ENCODE measurements at regions not wholly inside any gene's neighbourhood (a gene's known extent, or its start where the extent isn't known, plus 50 kb on each side); places are given as distances from the start of the nearest gene placed in this dataset.

- Histone ChIP-seq H3K9me3 (no peaks in the 10 kb centered on the region), H3K36me3 (ENCODE audit: low read depth, missing control alignments) (no peaks in the 10 kb centered on the region), H3K27ac (no peak overlapping the region), H3K4me3 (no peak overlapping the region), H3K4me1 (no peaks in the 10 kb centered on the region), H3K27me3 (no peaks in the 10 kb centered on the region)
- TF ChIP-seq, protein P1, sequence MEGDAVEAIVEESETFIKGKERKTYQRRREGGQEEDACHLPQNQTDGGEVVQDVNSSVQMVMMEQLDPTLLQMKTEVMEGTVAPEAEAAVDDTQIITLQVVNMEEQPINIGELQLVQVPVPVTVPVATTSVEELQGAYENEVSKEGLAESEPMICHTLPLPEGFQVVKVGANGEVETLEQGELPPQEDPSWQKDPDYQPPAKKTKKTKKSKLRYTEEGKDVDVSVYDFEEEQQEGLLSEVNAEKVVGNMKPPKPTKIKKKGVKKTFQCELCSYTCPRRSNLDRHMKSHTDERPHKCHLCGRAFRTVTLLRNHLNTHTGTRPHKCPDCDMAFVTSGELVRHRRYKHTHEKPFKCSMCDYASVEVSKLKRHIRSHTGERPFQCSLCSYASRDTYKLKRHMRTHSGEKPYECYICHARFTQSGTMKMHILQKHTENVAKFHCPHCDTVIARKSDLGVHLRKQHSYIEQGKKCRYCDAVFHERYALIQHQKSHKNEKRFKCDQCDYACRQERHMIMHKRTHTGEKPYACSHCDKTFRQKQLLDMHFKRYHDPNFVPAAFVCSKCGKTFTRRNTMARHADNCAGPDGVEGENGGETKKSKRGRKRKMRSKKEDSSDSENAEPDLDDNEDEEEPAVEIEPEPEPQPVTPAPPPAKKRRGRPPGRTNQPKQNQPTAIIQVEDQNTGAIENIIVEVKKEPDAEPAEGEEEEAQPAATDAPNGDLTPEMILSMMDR (IDR thresholded peaks at IDR 0.05) = no peak
- TF ChIP-seq POLR2A (IDR thresholded peaks at IDR 0.05) = no peak
- intact Hi-C loops (cut with DNase I; ENCODE audit: low total_unique reads) = no loop called here
- no peak for DNase-seq
- WGBS, 2 donors = 78 to 86% methylated on average over 8 of the region's 8 CpGs
Observed at GRCh38 chr3:83821506-83821905, 1137.3 kb upstream of the CADM2 start.

DNA sequence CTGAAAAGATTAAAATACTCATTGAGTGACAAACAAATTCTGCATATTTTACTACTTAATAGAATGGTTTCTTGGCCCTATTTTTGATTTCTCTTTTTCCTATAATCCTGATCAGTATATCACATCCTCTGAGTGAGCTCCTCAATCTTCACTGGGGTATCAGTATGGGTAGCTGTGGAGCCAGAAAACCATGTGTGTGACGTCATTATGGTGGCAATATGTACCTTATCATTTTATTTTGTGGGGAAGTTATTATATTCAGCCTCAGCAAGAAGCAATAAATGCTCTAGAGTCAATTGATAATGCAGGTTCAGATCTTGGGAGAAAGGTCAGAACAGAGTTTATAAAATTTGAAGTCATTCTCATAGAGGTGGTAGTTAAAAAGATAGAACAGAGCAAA, 1135.7 kb upstream of the CADM2 start:
- Histone ChIP-seq H3K4me1 (no peaks in the 10 kb centered on the region), H3K27ac (no peak overlapping the region), H3K36me3 (ENCODE audit: low read depth, missing control alignments) (no peaks in the 10 kb centered on the region), H3K9me3 (no peaks in the 10 kb centered on the region), H3K27me3 (no peaks in the 10 kb centered on the region), H3K4me3 (no peak overlapping the region)
- intact Hi-C loops (cut with DNase I; ENCODE audit: low total_unique reads) = no loop called here
- 55 to 63% methylated on average over 1 of the region's 1 CpG for WGBS, 2 donors
- TF ChIP-seq, protein P1 (IDR thresholded peaks at IDR 0.05) = no peak
- TF ChIP-seq POLR2A (IDR thresholded peaks at IDR 0.05) = no peak
- no peak for DNase-seq

GRCh38 chr3:83835040-83835439, 1123.7 kb upstream of the CADM2 start:
- no peaks in the 10 kb centered on the region for H3K27me3 ChIP-seq
- H3K27ac ChIP-seq = no peak overlapping the region
- H3K4me3 ChIP-seq = no peak overlapping the region
- no peaks in the 10 kb centered on the region for H3K9me3 ChIP-seq
- no peaks in the 10 kb centered on the region for H3K4me1 ChIP-seq
- no peak for TF ChIP-seq POLR2A (IDR thresholded peaks at IDR 0.05)
- TF ChIP-seq, protein P1 (IDR thresholded peaks at IDR 0.05) = no peak
- intact Hi-C loops (cut with DNase I; ENCODE audit: low total_unique reads) = no loop called here
- DNase-seq = no peak
- WGBS, 2 donors = 51 to 75% methylated on average over 4 of the region's 4 CpGs
- no peaks in the 10 kb centered on the region for H3K36me3 ChIP-seq (ENCODE audit: low read depth, missing control alignments)

- WGBS, 2 donors = 68 to 75% methylated on average over 1 of the region's 1 CpG
- Histone ChIP-seq H3K9me3 (no peaks in the 10 kb centered on the region), H3K4me3 (no peak overlapping the region), H3K27ac (no peak overlapping the region), H3K36me3 (ENCODE audit: low read depth, missing control alignments) (no peaks in the 10 kb centered on the region), H3K27me3 (no peaks in the 10 kb centered on the region), H3K4me1 (no peaks in the 10 kb centered on the region)
- DNase-seq = no peak
- no peak for TF ChIP-seq POLR2A (IDR thresholded peaks at IDR 0.05)
- TF ChIP-seq, protein P1 (IDR thresholded peaks at IDR 0.05) = no peak
- intact Hi-C loops (cut with DNase I; ENCODE audit: low total_unique reads) = no loop called here
Observed at GRCh38 chr3:83842511-83842910, 1116.3 kb upstream of the CADM2 start.

GRCh38 chr3:83843716-83844115, 1115.1 kb upstream of the CADM2 start:
- intact Hi-C loops (cut with DNase I; ENCODE audit: low total_unique reads) = no loop called here
- H3K4me1 ChIP-seq = no peaks in the 10 kb centered on the region
- H3K27ac ChIP-seq = no peak overlapping the region
- no peaks in the 10 kb centered on the region for H3K36me3 ChIP-seq (ENCODE audit: low read depth, missing control alignments)
- H3K4me3 ChIP-seq = no peak overlapping the region
- no peaks in the 10 kb centered on the region for H3K9me3 ChIP-seq
- 61 to 92% methylated on average over 2 of the region's 2 CpGs for WGBS, 2 donors
- no peak for DNase-seq
- TF ChIP-seq, protein P1 (IDR thresholded peaks at IDR 0.05) = no peak
- no peak for TF ChIP-seq POLR2A (IDR thresholded peaks at IDR 0.05)
- H3K27me3 ChIP-seq = no peaks in the 10 kb centered on the region

Data from testis (tissue), 2 donors.